ENCODE measurements at regions not wholly inside any gene's neighbourhood (a gene's known extent, or its start where the extent isn't known, plus 50 kb on each side); places are given as distances from the start of the nearest gene placed in this dataset.

DNA sequence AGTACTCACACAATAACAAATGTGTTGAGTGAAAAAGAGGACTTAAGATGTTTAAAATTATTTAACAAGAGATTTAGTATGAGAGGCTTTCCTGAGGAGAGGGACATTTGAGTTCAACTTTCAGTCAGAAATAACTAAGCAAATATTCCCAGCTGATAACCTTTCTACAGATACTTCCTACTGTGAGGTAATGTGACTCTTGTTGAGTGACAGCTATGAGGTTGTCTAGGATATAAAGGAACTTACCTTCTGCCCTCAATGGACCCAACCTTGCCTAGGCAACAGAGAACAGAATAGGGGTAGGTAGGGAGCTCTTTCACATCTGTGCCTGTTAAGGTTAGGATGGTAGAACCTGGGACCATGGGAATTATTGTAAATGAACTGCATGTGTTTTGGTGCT is 54.7 kb downstream of the GLUD2 start:
- no peak for DNase-seq

DNA sequence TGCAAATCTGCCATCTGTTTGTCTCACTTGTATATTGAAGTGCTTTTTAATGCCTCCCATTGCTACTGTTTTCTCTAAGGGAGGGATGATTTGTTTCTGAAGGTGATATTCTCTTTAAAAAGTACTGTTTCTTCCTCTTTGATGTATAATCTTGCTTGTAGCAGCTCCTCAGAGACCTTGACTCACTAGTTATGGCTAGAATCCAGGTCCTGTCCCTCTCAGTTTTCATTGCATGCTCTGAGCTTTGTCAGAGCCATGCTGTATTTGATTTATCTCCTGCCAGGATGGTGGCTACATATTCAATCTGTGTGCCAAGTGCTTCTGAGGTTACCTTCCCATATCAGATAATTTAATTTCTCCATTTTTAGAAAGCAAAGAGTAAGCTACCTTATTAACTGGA is 56.0 kb downstream of the GLUD2 start:
- no peak for DNase-seq

GRCh38 chrX:121106484-121107235 is 59.2 kb downstream of the GLUD2 start:
- no peak for DNase-seq

GRCh38 chrX:121109986-121110385 is 62.6 kb downstream of the GLUD2 start:
- no peak for DNase-seq

DNA sequence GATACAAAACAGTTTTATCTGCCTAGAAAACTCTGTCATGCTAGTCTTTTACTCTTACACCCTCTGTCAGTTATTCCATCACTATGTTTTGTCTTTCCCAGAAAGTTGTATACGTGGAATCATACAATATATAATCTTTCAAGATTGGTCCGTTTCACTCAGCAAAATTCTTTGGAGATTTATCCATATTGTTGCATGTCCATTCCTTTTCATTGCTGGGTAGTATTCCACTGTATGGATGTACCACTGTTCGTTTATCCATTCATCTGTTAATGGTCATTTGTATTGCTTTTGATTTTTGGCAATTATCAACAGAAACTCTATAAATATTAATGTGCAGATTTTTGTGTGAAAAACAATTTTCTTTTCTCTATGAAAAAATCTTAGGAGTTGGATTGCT is 63.1 kb downstream of the GLUD2 start:
- DNase-seq = no peak

DNA sequence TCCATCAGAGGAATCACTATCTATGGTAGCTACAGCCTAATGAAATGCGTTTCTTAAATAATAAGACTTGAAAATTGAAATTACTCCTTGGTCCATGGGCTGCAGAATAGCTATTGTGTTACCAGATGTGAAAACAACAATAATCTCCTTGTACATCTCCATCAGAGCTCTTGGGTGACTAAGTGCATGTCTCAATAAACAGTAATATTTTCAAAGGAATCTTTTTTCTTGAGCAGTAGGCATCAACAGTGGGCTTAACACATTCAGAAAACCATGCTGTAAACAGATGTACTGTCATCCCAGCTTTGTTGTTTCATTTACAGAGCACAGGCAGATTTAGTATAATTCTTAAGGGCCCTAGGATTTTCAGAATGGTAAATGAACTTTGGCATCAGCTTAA is 67.3 kb downstream of the GLUD2 start:
- no peak for DNase-seq

- no peak for DNase-seq
These were observed 73.5 kb downstream of the GLUD2 start for GRCh38 chrX:121120690-121121605.

DNA sequence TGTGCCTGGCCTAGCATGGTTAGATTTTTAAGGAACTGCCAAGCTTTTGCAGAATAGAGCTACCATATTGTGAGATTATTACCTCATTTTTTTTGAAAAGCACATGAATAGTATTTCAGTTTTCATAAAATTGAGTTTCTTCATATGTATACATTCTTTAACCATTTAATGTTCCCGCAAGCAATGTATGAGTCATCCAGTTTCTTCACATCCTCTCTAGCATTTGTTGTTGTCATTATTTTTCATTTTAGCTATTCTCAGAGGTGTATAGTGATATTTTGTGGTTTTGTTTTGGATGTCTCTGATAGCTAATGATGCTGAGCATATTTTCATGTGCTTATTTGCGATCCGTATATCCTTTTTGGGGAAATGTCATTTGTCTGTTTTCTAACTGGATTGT is 74.9 kb downstream of the GLUD2 start:
- DNase-seq = no peak

GRCh38 chrX:121128925-121129877 is 81.8 kb downstream of the GLUD2 start:
- no peak for DNase-seq

DNA sequence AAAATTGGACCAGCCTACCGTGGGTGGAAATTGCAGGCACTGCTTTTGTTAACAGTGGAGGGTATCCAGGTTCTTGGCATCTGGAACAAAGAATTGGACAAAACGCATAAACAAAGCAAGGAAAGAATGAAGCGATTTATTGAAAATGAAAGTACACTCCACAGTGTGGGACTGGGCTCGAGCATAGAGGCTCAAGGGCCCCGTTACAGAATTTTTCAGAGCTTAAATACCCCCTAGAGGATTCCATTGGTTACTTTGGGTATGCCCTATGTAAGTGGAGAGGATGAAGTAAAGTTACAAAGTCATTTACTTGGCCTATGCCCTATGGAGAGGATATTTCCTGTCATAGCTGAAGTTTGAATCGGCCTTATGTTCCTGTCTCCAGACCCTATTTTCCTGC is 85.3 kb downstream of the GLUD2 start:
- DNase-seq = no peak

GRCh38 chrX:121135488-121136207 is 88.2 kb downstream of the GLUD2 start:
- DNase-seq = no peak

GRCh38 chrX:121146059-121146628 is 98.7 kb downstream of the GLUD2 start:
- DNase-seq = no peak

DNA sequence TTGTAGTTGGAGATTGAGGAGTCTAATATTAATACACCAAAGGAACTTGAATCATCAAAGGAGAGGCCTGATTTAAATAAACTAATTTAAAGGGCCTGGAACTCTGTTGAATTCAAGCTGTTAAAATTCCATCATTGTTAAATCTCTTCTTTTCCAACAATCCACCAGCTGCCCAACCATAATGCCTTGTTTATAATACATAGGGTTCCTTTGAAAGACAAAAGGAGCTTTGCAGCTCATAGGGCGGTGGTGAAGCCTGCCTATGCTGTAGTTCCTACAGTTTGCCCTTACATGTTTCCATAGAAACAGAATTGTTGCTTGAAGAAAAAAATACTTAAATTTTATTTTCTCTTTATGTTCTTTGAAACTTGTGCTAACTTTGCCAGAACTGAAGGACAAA is 102.8 kb downstream of the GLUD2 start:
- no peak for DNase-seq

DNA sequence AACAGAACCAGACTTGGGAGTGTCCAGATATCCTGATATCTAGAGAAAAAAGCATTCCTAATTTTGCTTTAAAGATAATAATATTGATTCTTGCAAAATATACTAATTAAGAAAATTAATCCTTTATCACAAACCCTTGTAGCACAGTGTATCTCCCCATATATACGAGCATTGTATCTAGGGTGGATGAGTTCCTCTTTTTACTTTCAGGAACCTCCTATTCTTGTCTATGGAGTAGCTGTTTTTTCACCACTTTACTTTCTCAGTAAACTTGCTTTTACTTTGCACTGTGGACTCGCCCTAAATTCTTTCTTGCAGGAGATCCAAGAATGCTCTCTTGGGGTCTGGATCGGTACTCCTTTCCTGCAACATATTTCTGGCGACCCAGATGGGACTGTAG is 103.9 kb downstream of the GLUD2 start:
- DNase-seq = no peak

- DNase-seq = no peak
These were observed 107.5 kb downstream of the GLUD2 start for GRCh38 chrX:121154858-121155404.

DNA sequence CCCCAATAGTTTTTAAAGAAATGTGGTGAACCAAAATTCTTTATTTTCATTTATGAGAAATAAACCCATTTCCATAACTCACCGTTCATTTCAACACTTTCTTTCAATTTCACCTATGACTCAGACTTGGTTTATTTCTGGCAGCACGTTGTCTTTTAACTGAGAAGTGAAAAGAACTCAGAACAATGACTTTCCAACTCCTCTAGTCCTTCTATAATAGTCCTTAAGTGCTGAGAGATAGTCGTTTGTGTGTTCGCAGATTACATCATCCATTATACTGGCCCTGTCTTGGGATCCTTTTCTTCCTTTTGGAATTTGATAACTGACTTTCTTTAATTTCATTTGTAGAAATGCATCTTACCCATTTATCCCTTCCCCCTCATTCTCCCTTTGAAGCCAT is 113.6 kb downstream of the GLUD2 start:
- DNase-seq = no peak

DNA sequence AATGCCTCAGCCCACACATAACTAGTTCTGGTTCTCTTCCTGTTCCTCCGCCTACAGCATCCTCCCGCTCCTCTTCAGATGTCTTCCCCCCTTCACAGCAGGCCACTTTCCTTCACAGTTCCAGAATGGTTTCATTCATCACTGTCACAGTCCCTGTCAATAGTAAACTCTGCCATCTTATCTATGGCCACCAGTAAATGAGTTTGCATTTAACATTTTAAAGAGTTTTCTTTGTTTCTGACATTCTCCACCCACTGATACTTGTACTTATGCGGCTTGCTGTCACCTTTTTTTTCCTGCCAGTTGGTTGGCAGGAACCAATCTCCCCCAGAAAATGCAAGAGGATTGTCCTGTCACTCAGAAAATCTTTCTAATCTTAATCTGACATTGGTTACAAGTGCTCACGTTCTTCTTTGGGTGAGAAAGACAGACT is 114.1 kb downstream of the GLUD2 start:
- no peak for DNase-seq

DNA sequence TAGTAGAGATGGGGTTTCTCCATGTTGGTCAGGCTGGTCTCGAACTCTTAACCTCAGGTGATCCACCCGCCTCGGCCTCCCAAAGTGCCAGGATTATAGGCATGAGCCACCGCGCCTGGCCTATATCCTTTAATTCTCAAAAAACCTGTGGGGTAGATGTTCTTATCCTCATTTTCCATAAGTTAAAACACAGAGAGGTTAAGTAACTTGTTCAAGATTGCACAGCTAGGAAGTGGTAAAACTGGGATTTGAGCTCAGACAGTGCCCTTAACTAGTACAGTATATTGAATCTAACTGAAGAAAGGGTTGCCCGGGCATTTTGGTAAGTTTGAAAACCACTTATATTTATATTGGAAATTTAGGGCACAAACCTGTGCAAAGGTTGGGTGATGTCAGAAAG is 116.0 kb downstream of the GLUD2 start:
- DNase-seq = no peak

GRCh38 chrX:121165930-121166359 is 118.5 kb downstream of the GLUD2 start:
- no peak for DNase-seq

GRCh38 chrX:121169099-121170035 is 122.0 kb downstream of the GLUD2 start:
- no peak for DNase-seq
